ENCODE measurements at regions not wholly inside any gene's neighbourhood (a gene's known extent, or its start where the extent isn't known, plus 50 kb on each side); places are given as distances from the start of the nearest gene placed in this dataset.

GRCh38 chr2:216571909-216572513 is 61.2 kb upstream of the IGFBP2 start:
- TF ChIP-seq EZH2 (IDR thresholded peaks at IDR 0.05; ENCODE audit: low read depth): no peak
- TF ChIP-seq CTCF (conservative IDR thresholded peaks at IDR 0.05): no peak
